ENCODE measurements at regions not wholly inside any gene's neighbourhood (a gene's known extent, or its start where the extent isn't known, plus 50 kb on each side); places are given as distances from the start of the nearest gene placed in this dataset.
"Not testable (repeated sequence)": the region's sequence is repeated elsewhere in the genome, so short reads cannot be mapped to it uniquely, and the experiment has no call there.

DNA sequence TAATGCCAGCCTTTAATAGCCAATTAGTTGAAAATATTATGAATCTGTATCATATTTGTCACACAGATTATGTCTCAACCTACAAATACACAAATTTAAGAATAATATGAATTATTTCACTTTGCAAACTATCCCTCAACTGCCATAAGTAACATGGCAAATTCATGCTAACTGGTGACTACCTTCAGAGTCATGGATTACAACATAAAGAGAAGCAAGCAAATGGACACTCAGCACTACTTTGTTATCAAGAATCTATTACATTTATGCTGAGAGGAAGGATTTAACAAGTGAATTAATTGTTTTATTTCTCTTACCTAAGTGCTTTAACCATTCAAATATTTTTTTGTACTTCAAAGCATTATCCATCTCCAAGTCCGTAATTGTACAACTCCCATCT lies 103.1 kb upstream of the BCL6 start:
- Histone ChIP-seq H3K4me3 (no peak overlapping the region), H3K27ac (no peak overlapping the region)

DNA sequence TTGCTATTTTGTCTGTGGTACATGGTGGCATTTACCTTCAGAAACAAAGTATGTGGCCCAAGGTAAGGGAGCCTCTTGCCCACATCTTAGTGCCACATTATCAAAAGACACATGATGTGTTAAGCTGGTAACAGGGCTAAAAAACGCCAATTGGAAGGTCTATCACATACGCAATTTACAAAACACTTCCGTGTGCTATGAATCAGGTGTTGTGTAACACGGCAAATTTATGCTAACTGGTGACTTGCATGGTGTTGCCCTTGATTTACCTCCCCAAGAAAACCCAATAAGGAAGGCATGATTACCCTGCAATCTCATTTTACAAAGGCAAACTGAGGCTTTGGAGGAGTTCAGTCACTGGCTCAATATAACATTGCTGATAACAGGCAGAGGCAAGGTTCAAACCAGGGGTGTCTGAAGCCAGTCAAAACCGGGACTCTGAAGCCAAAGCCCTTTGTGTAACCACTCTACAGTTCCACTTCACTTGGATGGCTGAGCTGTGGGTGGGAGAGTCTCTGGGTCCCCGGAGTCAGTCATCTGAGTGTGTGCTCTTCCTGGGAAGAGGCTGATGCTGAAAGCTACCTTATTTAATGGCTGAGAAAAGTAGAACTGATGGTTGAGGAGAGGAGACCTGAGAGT lies 103.9 kb upstream of the BCL6 start:
- H3K4me3 ChIP-seq, result no peak overlapping the region
- peak overlapping the region in 12 of 21 experiments; percentile 6 to 75 (median 54) for H3K27ac ChIP-seq

DNA sequence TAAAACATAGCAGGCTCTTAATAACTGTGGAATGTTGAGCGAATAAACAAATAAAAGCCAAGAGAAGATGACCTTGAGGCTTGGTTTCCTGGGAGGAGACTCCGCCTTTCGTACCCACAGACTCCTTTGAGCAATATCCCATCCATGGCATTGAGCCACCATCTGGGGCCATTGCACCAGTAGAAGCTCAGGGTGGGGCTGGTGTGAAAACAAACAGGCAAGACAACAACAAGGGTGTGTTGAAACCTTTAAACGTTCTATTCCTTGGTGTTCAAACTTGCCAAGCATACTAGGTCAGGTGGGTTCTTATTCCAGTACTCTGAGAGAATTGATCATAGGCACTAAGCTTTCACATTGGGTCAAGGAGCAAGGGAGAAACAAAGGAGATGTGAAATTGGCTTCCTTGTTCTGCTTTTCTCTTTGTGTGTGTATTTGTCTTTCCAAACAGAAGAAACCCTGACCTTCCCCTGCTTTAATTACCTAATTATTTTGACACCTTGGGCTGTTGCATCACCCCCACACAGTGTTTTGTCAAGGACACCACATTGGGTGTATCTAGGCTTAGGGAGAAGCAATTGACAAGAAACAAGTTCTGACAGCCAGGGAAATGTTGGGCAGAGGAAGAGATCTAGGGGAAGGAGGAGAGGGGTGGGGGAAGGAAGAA lies 105.1 kb upstream of the BCL6 start:
- peak overlapping the region in 17 of 21 experiments; percentile 15 to 75 (median 53) for H3K27ac ChIP-seq
- no peak overlapping the region for H3K4me3 ChIP-seq

DNA sequence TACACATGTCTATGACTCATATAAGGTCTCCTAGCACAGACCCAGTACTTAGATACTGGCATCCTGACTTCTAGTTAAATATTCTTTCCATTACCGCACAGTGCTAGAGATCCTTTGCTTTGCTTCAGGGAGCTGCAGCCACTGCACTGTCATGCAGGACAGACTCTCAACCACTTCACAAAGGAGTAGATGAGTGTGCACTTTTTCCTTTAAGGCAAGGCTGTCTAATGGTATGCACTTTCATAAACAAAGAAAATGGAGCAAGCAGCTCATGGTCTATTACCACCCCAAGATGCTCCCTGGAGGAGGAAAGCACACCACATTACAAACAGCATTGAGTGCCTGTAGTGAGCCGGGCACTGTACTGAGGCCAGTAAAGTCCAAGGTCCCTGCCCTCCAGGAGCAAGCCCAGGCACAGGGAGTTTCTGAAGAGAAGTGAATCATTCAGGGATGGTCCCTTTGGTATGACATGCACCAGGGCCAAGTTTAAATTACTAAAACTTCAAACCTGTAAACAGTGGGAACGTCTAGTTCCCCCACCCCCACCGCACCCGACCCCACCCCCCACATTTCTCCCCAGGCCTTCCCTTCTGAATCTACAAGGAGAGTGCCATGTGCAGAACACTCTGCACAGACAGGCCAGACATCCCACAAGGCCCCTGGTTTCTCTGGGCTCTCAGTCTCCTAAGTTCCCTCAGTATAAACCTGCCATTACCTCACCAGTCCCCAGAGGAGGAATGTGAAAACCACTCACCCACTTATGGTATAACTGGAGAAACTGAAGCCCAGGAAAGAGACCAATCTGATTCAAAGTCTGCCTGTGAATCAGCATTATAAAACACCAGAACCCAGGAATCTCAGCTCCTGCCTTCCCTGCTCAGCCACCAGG lies 107.8 kb upstream of the BCL6 start:
- H3K4me3 ChIP-seq, result no peak overlapping the region
- H3K27ac ChIP-seq, result peak overlapping the region in 17 of 21 experiments; percentile 2 to 71 (median 51)

DNA sequence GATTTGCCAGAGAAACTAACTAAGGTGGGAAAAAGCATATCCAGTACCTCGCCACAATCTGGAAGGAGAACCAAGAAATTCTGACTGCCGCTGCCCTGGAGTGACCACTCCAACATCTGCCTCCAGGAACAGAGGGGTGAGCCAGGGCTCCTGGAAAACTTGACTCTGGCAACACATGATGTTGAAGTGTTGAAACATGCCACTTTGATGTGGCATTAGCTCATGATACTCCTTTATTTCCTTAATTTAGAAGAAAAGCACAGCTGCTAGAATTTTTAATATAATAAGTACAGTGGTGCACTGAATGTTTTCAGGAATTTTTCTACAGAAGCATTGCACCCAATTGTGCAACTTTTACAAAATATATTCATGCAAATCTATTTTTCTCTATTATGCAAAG lies 109.9 kb upstream of the BCL6 start:
- Histone ChIP-seq H3K27ac (no peak overlapping the region), H3K4me3 (no peak overlapping the region)

DNA sequence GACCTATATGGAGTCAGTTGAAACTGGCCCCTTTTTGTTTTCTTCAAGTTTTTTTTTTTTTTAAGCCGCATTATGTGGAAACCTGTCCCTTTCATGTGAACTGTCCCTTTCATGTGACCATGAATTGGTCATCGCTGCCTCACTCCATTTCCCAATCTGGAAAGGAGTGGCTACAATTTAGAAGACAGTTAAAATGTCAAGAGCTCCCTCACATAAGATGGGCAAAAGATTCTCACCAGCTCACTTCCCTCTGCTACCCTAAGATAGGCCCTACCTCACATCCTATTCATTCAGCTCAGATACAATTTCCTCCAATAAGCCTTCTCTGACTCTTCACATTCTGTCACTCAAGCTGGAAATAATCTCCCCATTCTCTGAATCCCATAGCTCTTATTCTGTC lies 111.3 kb upstream of the BCL6 start:
- Histone ChIP-seq H3K27ac (peak overlapping the region in 1 of 21 experiments; percentile 21), H3K4me3 (no peak overlapping the region)

DNA sequence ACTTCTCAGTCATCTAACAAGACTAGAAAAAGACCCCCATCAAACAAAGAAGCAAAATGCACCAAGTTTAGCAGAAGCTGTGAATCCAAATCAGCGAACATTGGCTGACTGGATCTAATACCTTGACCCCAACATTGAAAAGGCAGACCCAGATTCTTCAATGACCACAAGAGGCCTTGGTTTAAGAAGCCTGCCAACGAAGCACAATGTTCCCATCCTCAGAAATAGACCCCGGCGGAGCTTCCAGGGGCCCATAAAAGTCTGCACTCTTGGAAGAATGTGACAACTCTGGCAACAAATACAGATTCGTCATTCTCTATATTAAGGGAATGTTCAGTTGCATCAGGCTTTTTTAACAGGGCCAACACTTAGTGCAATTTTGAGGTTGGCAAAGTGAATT lies 112.8 kb upstream of the BCL6 start:
- Histone ChIP-seq H3K4me3 (no peak overlapping the region), H3K27ac (no peak overlapping the region)

DNA sequence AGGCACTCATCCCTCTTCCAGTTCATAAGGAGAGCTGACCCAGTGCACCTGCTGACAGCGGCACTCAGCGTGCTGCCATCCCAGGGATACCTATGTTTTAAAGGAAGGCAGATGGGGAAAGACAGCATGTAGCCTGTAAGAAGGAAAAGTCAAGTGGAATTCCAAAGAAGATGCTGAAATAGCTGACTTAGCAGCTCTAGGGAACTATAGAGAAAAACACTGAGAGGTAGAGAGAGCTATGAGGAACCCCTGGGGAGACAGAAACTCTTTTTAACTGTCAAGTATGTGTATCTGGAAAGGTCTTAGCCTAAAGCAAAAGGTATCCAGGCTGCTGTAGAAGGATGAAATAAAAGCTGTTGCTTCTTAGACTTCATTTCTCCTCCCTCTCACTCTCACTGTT lies 113.4 kb upstream of the BCL6 start:
- no peak overlapping the region for H3K27ac ChIP-seq

DNA sequence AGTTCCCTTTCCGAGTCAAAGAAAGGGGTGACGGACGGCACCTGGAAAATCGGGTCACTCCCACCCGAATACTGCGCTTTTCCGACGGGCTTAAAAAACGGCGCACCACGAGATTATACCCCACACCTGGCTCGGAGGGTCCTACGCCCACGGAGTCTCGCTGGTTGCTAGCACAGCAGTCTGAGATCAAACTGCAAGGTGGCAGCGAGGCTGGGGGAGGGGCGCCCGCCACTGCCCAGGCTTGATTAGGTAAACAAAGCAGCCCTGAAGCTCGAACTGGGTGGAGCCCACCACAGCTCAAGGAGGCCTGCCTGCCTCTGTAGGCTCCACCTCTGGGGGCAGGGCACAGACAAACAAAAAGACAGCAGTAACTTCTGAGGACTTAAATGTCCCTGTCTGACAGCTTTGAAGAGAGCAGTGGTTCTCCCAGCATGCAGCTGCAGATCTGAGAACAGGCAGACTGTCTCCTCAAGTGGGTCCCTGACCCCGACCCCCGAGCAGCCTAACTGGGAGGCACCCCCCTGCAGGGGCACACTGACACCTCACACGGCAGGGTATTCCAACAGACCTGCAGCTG lies 117.5 kb upstream of the BCL6 start:
- H3K27ac ChIP-seq, result not testable (repeated sequence)

More for the DNA sequence above, 113.4 kb upstream of the BCL6 start:
- no peak overlapping the region for H3K4me3 ChIP-seq

DNA sequence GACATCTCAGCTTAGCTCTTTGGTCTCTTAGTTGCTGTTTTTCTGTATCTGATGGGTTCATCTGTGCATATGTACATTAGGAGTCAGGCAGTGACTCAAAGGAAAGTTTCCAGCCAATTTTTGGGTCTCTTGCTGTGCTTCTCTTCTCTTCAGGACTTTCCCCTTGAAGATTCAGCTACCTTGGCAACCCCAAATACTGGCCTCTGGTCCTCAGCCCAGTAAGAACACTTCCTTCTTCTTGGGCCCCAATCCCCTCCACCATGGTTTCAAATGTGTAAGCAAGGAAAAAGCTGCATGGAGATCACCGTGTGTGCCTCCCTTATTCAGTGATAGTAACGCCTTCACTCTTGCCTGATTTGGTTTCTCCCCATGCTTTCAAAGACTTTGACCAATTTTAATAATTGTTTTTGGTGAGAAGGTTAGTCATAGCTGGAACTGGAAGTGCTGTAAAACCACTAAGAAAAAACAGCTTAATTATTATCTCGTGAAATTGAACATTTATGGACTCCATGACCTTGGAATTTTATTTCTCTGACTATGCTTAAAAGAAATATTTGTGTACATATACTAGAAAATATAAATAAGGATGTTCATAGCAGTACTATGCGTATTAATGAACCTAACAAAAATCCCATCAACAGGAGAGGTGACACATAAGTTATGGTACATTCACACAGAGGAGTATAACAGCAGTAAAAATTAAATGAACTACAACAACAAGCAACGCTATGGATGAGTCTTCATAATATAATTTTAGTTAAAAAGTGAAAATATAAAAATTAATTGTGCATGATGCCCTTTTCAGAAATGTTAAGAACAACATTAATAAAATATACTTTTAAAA lies 125.3 kb upstream of the BCL6 start:
- H3K4me3 ChIP-seq, result no peak overlapping the region
- H3K27ac ChIP-seq, result no peak overlapping the region

More for the DNA sequence above, 117.5 kb upstream of the BCL6 start:
- H3K4me3 ChIP-seq, result not testable (repeated sequence)

DNA sequence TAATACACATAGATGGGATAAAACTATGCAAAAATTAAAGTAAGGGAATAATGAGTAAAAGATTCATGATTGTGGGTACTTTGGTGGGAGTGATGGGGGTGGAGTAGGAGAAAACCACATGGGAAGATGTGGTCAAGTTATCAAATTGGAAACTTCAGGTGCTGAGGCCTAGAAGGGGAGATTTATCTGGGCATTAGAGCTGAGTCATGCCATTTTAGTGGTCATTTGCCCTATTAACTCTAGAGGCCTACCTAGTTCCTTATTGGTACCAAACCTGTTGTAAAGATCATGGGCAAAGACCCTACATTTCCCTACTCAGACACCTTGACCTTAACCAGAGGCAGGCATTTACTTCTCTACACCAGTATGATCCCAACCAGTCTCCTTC lies 125.9 kb upstream of the BCL6 start:
- H3K4me3 ChIP-seq, result no peak overlapping the region
- H3K27ac ChIP-seq, result no peak overlapping the region

DNA sequence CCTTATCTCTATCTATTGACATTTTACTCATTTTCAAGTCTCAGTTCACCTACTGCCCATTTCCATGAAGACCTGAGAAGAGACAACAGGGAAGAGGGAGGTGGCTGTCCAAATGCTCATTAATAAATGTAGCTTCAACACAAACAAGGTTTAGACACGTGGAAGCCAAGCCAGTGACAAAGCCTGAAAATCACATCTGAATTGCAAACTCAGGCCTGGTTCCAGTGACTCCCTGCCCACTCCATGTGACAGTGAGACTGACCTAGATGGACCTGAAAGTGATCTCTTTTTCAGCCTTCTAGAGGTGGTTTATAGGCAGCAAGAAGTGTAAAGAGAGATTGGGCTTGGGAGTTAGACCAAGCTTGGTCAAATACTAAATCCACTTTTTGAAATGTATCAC lies 126.6 kb upstream of the BCL6 start:
- Histone ChIP-seq H3K4me3 (no peak overlapping the region), H3K27ac (no peak overlapping the region)

DNA sequence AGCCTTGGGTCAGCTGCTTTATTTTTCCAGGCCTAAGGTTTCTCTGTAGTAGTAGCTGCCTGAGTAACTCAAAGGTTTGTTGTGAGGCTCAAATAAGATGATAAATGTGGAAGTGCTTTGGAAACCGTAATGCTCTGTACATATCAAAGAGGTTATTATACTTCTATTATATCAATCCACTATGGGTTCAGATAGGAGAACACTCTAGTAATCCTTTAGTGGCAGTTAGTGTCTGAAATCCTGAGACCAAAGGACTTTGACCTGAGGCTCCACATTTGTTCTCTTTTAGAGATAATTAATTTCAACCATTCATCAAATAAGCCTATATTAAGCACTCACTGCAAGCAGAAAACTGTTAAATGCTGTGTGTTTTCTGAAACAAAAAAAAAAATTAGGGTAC lies 128.6 kb upstream of the BCL6 start:
- Histone ChIP-seq H3K27ac (no peak overlapping the region), H3K4me3 (no peak overlapping the region)

DNA sequence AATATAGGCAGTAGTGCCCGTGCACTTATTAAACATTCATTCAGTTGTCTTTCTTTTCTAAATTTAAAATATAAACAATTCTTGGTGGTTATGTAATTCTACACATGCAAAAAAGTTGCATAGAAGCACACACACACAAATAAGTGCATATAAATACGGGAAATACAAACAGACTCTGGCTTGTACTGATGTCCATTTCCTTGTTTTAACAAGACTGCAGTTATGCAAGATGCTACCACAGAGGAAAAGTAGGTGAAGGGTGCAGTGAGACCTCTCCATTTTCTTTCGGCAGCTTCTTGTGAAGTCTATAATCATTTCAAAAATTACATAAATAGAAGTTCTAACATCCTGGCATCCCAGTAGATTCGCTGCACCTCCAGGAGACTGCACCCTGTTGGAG lies 130.6 kb upstream of the BCL6 start:
- H3K27ac ChIP-seq, result no peak overlapping the region
- no peak overlapping the region for H3K4me3 ChIP-seq

DNA sequence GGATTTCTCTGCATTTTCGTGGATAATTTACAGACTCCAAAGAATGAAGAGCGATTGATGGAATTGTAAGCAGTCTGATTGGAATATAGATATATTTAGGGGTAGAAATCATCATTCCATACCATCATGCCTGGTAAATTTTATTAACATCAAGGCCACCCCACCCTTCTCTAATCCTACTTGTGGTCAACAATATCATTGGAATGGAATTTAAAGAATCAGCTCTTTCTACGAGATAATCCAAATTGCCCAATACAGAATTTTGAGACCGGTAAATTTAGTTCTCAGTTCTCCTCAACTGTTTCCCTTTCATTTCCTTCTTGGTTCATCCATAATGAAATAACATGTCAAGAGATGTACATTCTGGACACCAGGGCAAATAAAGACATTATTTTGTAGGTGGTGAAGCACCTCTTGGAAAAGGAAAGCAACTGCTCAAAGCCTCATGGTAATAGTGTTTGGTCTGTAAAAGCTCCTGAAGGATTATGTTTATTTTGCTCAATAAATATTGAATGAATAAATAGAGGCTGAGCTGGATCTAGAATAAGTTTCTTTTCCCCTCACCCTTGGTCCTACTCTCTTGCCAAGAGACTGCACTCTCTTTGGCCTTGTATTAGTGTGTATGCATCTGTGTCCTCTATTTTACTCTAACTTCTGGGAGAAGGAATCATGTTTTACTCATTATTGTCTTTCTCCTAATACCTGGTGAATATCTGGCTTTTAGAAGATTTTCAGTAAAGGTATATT lies 133.7 kb upstream of the BCL6 start:
- Histone ChIP-seq H3K27ac (no peak overlapping the region), H3K4me3 (no peak overlapping the region)

DNA sequence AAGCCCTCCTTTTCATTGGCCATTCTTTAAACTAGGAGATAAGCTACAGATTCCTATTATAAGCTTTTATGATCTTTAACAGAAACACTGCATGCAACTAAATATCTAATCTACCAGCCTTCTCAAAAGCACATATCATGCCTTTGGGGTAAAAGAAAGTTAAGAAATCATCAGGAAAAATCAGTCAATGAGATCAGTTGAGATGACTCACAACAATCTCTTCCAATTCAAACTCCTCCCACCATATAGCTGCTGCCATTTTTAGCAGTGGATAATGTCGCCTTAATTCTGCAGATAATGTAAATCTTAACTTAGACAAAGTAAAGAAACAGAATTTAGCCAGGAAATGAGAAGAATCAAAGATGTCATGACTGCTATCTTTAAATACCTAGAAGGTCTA lies 135.2 kb upstream of the BCL6 start:
- H3K4me3 ChIP-seq, result no peak overlapping the region
- H3K27ac ChIP-seq, result no peak overlapping the region

DNA sequence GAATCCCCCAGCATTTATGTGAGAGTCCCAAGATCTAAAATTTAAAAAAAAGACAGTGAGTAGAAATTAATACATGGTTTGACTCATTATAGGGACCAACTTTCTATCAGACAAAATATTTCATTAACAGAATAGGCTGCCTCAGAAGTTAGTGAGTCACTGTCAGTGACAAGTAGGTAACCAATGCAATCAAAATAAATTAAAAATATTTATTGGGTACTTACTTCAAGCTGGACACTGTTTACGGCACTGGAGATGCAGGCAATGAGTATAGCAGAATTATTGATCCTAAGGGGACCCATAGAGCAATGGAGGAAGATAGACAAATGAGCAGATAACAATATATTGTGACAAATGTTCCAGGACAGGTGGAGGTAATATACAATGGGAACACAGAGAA lies 135.6 kb upstream of the BCL6 start:
- H3K4me3 ChIP-seq, result no peak overlapping the region
- H3K27ac ChIP-seq, result no peak overlapping the region

DNA sequence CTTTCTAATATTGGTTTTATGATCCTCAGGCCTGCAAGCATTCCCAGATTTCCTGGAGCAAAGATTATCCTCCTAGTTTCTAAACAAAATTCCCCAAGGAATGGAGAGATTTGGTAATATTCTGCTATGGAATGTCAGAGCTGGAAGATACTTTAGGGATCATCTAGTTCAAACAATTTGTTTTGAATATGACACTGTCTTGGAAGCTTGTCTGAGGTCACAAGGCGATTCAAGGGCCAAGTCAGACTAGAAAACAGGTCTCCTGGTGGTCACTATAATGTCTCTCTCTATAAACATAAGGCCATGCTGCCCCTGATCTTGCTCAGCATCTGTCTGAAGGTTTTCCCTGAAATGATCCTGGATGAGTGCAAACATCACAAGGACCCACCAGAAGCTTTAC lies 143.4 kb upstream of the BCL6 start:
- H3K4me3 ChIP-seq, result no peak overlapping the region
- H3K27ac ChIP-seq, result no peak overlapping the region

DNA sequence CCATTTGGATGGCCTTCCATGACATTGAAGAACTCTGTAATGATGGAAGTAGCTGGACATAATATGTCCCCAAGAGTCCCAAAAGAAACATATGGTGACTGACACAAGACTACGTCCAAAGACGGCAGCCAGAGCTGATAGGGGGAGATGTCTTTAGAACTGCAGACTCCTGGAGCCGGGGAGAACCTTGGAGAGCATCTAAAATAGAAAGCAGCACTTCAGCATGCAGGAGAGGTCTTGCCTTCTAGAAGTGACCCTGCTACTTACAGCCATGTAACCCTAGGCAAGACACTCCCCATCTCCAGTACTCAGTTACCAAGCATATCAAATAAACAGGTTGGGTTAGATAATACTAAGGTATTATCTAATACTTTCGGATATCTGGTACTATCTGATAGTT lies 143.8 kb upstream of the BCL6 start:
- H3K27ac ChIP-seq, result no peak overlapping the region
- H3K4me3 ChIP-seq, result no peak overlapping the region

All from skin epidermis (tissue), 12 donors.